ENCODE measurements at regions not wholly inside any gene's neighbourhood (a gene's known extent, or its start where the extent isn't known, plus 50 kb on each side); places are given as distances from the start of the nearest gene placed in this dataset.

GRCh38 chr12:28060871-28061270, 88.3 kb upstream of the PTHLH start:
- DNase-seq = no peak
- Histone ChIP-seq H3K27ac (ENCODE audit: insufficient read depth, low read length) (no peak overlapping the region), H4K5ac (ENCODE audit: low read depth, low read length) (no peak overlapping the region), H4K8ac (ENCODE audit: low read depth in 2 of 2, low read length in 2 of 2) (no peak overlapping the region), H3K4me3 (ENCODE audit: insufficient read depth, low read depth, low read length) (no peak overlapping the region), H2AK5ac (ENCODE audit: low read depth, low read length) (no peak overlapping the region), H3K9me1 (ENCODE audit: insufficient read depth, low read length) (no peaks in the 10 kb centered on the region; the same call in 1 of the 2 replicates), H3K23ac (ENCODE audit: low read depth, low read length) (no peak overlapping the region), H3K36me3 (ENCODE audit: control insufficient read depth, insufficient read depth, low read length) (no peaks in the 10 kb centered on the region), H3K4me1 (ENCODE audit: control insufficient read depth, insufficient read depth, low read length) (no peaks in the 10 kb centered on the region), H2BK20ac (ENCODE audit: low read depth, low read length) (no peak overlapping the region), H3K9me3 (ENCODE audit: control insufficient read depth, insufficient read depth, low read length) (no peaks in the 10 kb centered on the region), H2BK120ac (ENCODE audit: low read depth, low read length) (no peak overlapping the region), H3K4ac (ENCODE audit: low read depth, low read length) (no peak overlapping the region), H2AFZ (replicated peaks; ENCODE audit: low read length, poor library complexity) (no peak overlapping the region), H3K56ac (ENCODE audit: extremely low read depth, insufficient read depth, low read length) (no peak overlapping the region), H2BK15ac (ENCODE audit: low read depth, low read length) (no peak overlapping the region), H2BK5ac (ENCODE audit: low read depth, low read length, poor library complexity, severe bottlenecking) (no peak overlapping the region), H3K9ac (ENCODE audit: low read depth, low read length) (no peak overlapping the region), H3K18ac (ENCODE audit: low read depth, low read length) (no peak overlapping the region), H3K27me3 (ENCODE audit: control insufficient read depth, insufficient read depth, low read length) (no peaks in the 10 kb centered on the region), H2AK9ac (replicated peaks; ENCODE audit: low read depth, low read length, poor library complexity) (no peak overlapping the region), H3K79me1 (ENCODE audit: low read depth in 1 of 2, low read length in 2 of 2) (no peaks in the 10 kb centered on the region), H4K91ac (ENCODE audit: insufficient read depth, low read depth, low read length) (no peak overlapping the region), H4K20me1 (ENCODE audit: insufficient read depth, low read length) (no peaks in the 10 kb centered on the region), H3K14ac (replicated peaks; ENCODE audit: low read depth, low read length) (no peak overlapping the region), H3K4me2 (ENCODE audit: low read depth, low read length) (no peak overlapping the region)
- intact Hi-C loops (cut with micrococcal nuclease) = no loop called here
- in situ Hi-C loops (cut with MboI; ENCODE audit: low sequenced_read_pairs) = no loop called here
- no TSS peak for BruUV-seq (replicated peaks)
- no peak for ATAC-seq (ENCODE audit: low read depth)
- TF ChIP-seq CHD1 (IDR thresholded peaks at IDR 0.05; ENCODE audit: low read depth, low read length) (no peak), RAD21 (IDR thresholded peaks at IDR 0.05; ENCODE audit: low read length) (no peak), USF2 (IDR thresholded peaks at IDR 0.05; ENCODE audit: low read depth, low read length) (no peak)
- ChIA-PET POLR2A (ENCODE audit: unreplicated experiment) (interaction anchor here (0.5 kb wide), 1 partner anchor 241 kb away, joined by 3 read pairs; no protein-coding TSS in a partner anchor), CTCF (no interaction called here)
- dilution Hi-C loops (cut with HindIII; ENCODE audit: low sequenced_read_pairs, unreplicated experiment) = no loop called here
- WGBS, 2 experiments (ENCODE audit: extremely low coverage in 2 of 2, insufficient read length in 1 of 2) = 87% methylated on average over 2 of the region's 6 CpGs; no CpG with 5 or more reads in 1 of the 2 experiments

All from IMR-90 (cell line).